ENCODE measurements at regions not wholly inside any gene's neighbourhood (a gene's known extent, or its start where the extent isn't known, plus 50 kb on each side); places are given as distances from the start of the nearest gene placed in this dataset.

DNA sequence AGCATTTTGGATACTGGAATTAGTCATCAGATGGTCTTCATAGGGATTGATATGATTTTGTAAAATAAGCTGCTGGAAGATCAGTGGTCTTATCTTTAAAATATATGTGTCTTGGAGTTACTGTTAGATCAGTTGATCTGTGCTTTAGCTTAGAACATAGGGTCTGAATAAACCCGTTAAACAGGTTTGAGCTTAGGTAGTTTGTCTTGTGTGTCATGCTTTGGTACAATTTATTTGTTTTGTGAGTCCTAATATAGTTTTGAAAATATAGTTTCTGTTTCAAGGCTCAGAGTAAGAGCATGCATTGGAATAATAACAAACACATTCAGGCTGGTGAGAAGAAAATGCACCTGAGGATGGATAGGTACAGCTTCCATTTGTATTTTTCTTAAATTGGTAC is 505.0 kb downstream of the SLC16A7 start (continued):
- TF ChIP-seq, protein P1, sequence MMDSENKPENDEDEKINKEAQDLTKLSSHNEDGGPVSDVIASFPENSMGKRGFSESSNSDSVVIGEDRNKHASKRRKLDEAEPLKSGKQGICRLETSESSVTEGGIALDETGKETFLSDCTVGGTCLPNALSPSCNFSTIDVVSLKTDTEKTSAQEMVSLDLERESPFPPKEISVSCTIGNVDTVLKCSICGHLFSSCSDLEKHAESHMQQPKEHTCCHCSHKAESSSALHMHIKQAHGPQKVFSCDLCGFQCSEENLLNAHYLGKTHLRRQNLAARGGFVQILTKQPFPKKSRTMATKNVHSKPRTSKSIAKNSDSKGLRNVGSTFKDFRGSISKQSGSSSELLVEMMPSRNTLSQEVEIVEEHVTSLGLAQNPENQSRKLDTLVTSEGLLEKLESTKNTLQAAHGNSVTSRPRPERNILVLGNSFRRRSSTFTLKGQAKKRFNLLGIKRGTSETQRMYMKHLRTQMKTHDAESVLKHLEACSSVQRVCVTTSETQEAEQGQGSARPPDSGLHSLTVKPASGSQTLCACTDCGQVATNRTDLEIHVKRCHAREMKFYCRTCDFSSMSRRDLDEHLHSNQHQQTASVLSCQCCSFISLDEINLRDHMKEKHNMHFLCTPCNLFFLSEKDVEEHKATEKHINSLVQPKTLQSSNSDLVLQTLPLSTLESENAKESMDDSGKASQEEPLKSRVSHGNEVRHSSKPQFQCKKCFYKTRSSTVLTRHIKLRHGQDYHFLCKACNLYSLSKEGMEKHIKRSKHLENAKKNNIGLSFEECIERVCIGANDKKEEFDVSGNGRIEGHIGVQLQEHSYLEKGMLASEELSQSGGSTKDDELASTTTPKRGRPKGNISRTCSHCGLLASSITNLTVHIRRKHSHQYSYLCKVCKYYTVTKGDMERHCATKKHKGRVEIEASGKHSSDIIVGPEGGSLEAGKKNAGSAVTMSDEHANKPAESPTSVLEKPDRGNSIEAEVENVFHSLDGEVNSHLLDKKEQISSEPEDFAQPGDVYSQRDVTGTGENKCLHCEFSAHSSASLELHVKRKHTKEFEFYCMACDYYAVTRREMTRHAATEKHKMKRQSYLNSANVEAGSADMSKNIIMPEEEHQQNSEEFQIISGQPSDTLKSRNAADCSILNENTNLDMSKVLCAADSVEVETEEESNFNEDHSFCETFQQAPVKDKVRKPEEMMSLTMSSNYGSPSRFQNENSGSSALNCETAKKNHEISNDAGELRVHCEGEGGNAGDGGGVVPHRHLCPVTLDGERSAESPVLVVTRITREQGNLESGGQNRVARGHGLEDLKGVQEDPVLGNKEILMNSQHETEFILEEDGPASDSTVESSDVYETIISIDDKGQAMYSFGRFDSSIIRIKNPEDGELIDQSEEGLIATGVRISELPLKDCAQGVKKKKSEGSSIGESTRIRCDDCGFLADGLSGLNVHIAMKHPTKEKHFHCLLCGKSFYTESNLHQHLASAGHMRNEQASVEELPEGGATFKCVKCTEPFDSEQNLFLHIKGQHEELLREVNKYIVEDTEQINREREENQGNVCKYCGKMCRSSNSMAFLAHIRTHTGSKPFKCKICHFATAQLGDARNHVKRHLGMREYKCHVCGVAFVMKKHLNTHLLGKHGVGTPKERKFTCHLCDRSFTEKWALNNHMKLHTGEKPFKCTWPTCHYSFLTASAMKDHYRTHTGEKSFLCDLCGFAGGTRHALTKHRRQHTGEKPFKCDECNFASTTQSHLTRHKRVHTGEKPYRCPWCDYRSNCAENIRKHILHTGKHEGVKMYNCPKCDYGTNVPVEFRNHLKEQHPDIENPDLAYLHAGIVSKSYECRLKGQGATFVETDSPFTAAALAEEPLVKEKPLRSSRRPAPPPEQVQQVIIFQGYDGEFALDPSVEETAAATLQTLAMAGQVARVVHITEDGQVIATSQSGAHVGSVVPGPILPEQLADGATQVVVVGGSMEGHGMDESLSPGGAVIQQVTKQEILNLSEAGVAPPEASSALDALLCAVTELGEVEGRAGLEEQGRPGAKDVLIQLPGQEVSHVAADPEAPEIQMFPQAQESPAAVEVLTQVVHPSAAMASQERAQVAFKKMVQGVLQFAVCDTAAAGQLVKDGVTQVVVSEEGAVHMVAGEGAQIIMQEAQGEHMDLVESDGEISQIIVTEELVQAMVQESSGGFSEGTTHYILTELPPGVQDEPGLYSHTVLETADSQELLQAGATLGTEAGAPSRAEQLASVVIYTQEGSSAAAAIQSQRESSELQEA (IDR thresholded peaks at IDR 0.05; ENCODE audit: low read depth) = no peak
- TF ChIP-seq FOXP1 (CRISPR knock-in tag; IDR thresholded peaks at IDR 0.05) = no peak
- TF ChIP-seq POLR2G (IDR thresholded peaks at IDR 0.05; ENCODE audit: low read depth, low read length) = no peak
- TF ChIP-seq TCF7 (IDR thresholded peaks at IDR 0.05; ENCODE audit: borderline replicate concordance) = no peak
- TF ChIP-seq KDM4B (IDR thresholded peaks at IDR 0.05; ENCODE audit: borderline replicate concordance in 2 of 2, low read depth in 1 of 2) = no peak
- TF ChIP-seq, protein P2, sequence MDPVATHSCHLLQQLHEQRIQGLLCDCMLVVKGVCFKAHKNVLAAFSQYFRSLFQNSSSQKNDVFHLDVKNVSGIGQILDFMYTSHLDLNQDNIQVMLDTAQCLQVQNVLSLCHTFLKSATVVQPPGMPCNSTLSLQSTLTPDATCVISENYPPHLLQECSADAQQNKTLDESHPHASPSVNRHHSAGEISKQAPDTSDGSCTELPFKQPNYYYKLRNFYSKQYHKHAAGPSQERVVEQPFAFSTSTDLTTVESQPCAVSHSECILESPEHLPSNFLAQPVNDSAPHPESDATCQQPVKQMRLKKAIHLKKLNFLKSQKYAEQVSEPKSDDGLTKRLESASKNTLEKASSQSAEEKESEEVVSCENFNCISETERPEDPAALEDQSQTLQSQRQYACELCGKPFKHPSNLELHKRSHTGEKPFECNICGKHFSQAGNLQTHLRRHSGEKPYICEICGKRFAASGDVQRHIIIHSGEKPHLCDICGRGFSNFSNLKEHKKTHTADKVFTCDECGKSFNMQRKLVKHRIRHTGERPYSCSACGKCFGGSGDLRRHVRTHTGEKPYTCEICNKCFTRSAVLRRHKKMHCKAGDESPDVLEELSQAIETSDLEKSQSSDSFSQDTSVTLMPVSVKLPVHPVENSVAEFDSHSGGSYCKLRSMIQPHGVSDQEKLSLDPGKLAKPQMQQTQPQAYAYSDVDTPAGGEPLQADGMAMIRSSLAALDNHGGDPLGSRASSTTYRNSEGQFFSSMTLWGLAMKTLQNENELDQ (CRISPR knock-in tag; IDR thresholded peaks at IDR 0.05; ENCODE audit: borderline replicate concordance) = no peak
- no peak for TF ChIP-seq RB1 (IDR thresholded peaks at IDR 0.05; ENCODE audit: low read depth)
- TF ChIP-seq, protein P3, sequence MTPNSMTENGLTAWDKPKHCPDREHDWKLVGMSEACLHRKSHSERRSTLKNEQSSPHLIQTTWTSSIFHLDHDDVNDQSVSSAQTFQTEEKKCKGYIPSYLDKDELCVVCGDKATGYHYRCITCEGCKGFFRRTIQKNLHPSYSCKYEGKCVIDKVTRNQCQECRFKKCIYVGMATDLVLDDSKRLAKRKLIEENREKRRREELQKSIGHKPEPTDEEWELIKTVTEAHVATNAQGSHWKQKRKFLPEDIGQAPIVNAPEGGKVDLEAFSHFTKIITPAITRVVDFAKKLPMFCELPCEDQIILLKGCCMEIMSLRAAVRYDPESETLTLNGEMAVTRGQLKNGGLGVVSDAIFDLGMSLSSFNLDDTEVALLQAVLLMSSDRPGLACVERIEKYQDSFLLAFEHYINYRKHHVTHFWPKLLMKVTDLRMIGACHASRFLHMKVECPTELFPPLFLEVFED (CRISPR knock-in tag; conservative IDR thresholded peaks at IDR 0.05) = no peak
- TF ChIP-seq, protein P4, sequence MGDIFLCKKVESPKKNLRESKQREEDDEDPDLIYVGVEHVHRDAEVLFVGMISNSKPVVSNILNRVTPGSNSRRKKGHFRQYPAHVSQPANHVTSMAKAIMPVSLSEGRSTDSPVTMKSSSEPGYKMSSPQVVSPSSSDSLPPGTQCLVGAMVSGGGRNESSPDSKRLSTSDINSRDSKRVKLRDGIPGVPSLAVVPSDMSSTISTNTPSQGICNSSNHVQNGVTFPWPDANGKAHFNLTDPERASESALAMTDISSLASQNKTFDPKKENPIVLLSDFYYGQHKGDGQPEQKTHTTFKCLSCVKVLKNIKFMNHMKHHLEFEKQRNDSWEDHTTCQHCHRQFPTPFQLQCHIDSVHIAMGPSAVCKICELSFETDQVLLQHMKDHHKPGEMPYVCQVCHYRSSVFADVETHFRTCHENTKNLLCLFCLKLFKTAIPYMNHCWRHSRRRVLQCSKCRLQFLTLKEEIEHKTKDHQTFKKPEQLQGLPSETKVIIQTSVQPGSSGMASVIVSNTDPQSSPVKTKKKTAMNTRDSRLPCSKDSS (IDR thresholded peaks at IDR 0.05; ENCODE audit: low read depth, partially characterized antibody) = no peak
- TF ChIP-seq, protein P5, sequence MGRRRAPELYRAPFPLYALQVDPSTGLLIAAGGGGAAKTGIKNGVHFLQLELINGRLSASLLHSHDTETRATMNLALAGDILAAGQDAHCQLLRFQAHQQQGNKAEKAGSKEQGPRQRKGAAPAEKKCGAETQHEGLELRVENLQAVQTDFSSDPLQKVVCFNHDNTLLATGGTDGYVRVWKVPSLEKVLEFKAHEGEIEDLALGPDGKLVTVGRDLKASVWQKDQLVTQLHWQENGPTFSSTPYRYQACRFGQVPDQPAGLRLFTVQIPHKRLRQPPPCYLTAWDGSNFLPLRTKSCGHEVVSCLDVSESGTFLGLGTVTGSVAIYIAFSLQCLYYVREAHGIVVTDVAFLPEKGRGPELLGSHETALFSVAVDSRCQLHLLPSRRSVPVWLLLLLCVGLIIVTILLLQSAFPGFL (CRISPR knock-in tag; IDR thresholded peaks at IDR 0.05) = no peak
- TF ChIP-seq, protein P6, sequence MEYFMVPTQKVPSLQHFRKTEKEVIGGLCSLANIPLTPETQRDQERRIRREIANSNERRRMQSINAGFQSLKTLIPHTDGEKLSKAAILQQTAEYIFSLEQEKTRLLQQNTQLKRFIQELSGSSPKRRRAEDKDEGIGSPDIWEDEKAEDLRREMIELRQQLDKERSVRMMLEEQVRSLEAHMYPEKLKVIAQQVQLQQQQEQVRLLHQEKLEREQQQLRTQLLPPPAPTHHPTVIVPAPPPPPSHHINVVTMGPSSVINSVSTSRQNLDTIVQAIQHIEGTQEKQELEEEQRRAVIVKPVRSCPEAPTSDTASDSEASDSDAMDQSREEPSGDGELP (CRISPR knock-in tag; IDR thresholded peaks at IDR 0.05; ENCODE audit: borderline replicate concordance) = no peak

Measured in K562 (cell line).